Central memory CD8-positive, alpha-beta T cell (primary cell): ENCODE measurements at regions not wholly inside any gene's neighbourhood (a gene's known extent, or its start where the extent isn't known, plus 50 kb on each side); places are given as distances from the start of the nearest gene placed in this dataset.

Experiments used
- ATAC-seq: fragments of 150-1000 bp; cut with Tn5 transposase; replicated peaks from 2 replicates; pipeline ENCODE4 v1.10.0; 2022; ENCODE audit warnings: mild to moderate bottlenecking, moderate FRiP score, moderate number of reproducible peaks; ENCODE audit not compliant: poor library complexity, severe bottlenecking; ENCODE audit errors: extremely low read depth
- DNase-seq, 2 donors: peaks; one replicate each; pipeline ENCODE4 v3.0.0; 2021; ENCODE audit warnings: low spot score in 2 of 2
- H3K27ac Mint-ChIP-seq: one replicate; pipeline ENCODE4 v1.8.0; 2022; ENCODE audit warnings: low read depth, mild to moderate bottlenecking, moderate library complexity, mixed read lengths
- H3K27me3 Mint-ChIP-seq: one replicate; pipeline ENCODE4 v1.8.0; 2022; ENCODE audit warnings: mixed read lengths
- H3K36me3 Mint-ChIP-seq: one replicate; pipeline ENCODE4 v1.8.0; 2022; ENCODE audit warnings: mild to moderate bottlenecking, moderate library complexity, mixed read lengths; ENCODE audit not compliant: insufficient read depth
- H3K4me1 Mint-ChIP-seq: one replicate; pipeline ENCODE4 v1.8.0; 2022; ENCODE audit warnings: mixed read lengths
- H3K4me3 Mint-ChIP-seq: one replicate; pipeline ENCODE4 v1.8.0; 2022; ENCODE audit warnings: mild to moderate bottlenecking, moderate library complexity, mixed read lengths
- H3K9me3 Mint-ChIP-seq: one replicate; pipeline ENCODE4 v1.8.0; 2022; ENCODE audit warnings: mixed read lengths

- no peak overlapping the region for H3K4me3 Mint-ChIP-seq
- ATAC-seq (no peak), DNase-seq (no peak)
- H3K9me3 Mint-ChIP-seq, result no peaks in the 10 kb centered on the region
- H3K4me1 Mint-ChIP-seq, result no peaks in the 10 kb centered on the region
- no peak overlapping the region for H3K27ac Mint-ChIP-seq
- H3K27me3 Mint-ChIP-seq, result peaks cover 21% of the 10 kb centered on the region
- no peaks in the 10 kb centered on the region for H3K36me3 Mint-ChIP-seq
Observed at GRCh38 chr4:159451006-159451405, 348.1 kb downstream of the RAPGEF2 start.

DNA sequence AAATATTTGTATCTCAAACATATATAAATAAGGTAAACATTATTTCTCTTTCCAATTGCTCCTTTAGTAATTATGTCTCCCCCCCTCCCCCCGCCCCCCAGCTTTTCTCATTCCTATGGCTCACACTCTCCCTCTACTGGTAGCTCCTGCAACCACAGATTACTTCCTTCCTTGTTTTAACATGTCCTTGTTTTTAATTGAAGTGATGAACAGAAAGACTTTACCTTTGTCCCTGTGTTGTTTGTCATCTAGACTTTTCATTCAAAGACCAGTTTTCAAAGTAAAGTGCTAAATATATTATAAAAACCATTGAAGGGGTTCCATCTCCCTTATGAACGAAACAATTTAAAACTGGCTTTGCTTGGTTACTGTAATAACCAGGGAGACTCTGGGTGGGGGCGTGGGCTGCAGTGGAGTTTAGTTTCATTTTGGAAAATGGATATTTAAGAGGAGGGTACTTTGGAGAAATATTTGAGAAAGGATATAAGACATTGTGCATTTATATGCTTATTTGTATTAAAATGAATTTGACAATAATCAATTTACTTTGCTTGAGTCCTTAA lies 352.9 kb downstream of the RAPGEF2 start:
- no peak overlapping the region for H3K4me3 Mint-ChIP-seq
- peaks cover 11% of the 10 kb centered on the region for H3K27me3 Mint-ChIP-seq
- no peaks in the 10 kb centered on the region for H3K9me3 Mint-ChIP-seq
- ATAC-seq (no peak), DNase-seq (no peak)
- no peaks in the 10 kb centered on the region for H3K4me1 Mint-ChIP-seq
- H3K36me3 Mint-ChIP-seq, result no peaks in the 10 kb centered on the region
- H3K27ac Mint-ChIP-seq, result no peak overlapping the region

GRCh38 chr4:159460371-159460770 lies 357.5 kb downstream of the RAPGEF2 start:
- Mint-ChIP-seq H3K4me3 (no peak overlapping the region), H3K36me3 (no peaks in the 10 kb centered on the region), H3K9me3 (peaks cover 19% of the 10 kb centered on the region), H3K27ac (no peak overlapping the region), H3K4me1 (no peaks in the 10 kb centered on the region), H3K27me3 (no peaks in the 10 kb centered on the region)
- ATAC-seq, result no peak
- no peak for DNase-seq

DNA sequence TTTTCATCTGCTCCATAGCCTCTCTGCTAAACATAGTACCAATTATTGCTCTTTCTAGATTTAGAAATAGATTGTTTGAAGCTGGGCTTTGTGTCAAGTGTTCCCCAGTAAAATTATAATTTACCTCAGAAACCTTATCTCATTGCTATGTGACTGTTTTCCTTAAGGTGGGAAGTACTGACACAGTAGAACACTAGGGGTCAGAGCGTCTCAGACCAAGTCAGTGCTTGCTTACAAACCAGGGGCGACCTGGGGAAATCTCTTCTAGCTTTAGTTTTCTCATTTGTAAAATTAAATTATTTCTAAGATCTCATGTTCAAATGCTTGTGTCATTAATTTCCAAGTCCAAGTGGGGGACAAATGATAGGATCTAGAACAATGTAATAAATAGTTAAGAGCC lies 360.4 kb downstream of the RAPGEF2 start:
- peaks cover 25% of the 10 kb centered on the region for H3K9me3 Mint-ChIP-seq
- H3K4me3 Mint-ChIP-seq, result no peak overlapping the region
- no peaks in the 10 kb centered on the region for H3K36me3 Mint-ChIP-seq
- no peak for ATAC-seq
- no peaks in the 10 kb centered on the region for H3K4me1 Mint-ChIP-seq
- no peak for DNase-seq
- H3K27me3 Mint-ChIP-seq, result peaks cover 9% of the 10 kb centered on the region
- no peak overlapping the region for H3K27ac Mint-ChIP-seq

DNA sequence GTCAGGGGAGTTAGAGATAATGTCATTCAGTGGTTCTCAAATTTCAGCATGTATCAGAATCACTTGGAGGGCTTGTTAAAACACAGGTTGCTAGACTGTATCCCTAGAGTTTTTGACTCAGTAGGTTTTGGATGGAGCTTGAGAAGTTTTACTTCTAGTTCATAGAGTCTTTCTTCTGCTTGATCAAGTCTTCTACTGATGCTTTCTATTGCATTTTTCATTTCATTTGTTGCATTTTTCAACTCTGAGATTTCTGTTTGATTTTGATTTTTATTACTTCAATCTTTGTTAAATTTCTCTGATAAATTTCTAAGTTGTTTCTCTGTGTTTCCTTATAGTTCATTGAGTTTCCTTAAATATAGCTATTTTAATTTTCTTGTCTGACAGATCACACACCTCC lies 361.4 kb downstream of the RAPGEF2 start:
- DNase-seq (no peak), ATAC-seq (no peak)
- Mint-ChIP-seq H3K27me3 (peaks cover 17% of the 10 kb centered on the region), H3K9me3 (peaks cover 25% of the 10 kb centered on the region), H3K27ac (no peak overlapping the region), H3K4me1 (no peaks in the 10 kb centered on the region), H3K4me3 (no peak overlapping the region), H3K36me3 (no peaks in the 10 kb centered on the region)

DNA sequence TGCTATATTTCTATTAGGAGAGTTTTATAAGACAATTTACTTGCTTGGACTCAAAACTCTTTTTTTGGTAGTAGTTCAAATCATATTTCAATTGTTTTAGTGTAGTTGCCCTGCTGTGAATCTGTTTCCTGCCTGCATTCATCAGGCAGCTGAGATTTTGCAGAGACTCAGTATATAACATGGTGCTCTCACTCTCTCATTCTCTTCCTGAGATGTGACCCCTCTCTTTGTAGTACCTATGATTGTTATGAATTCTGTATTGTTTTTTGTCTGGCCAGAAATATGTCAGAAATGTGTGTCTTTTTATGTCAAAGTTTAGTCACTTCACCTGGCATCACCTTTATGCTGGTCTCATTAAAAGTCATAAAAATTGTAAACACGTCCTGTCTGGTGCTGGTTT lies 374.0 kb downstream of the RAPGEF2 start:
- no peak for ATAC-seq
- no peak for DNase-seq
- H3K27ac Mint-ChIP-seq, result no peak overlapping the region
- no peak overlapping the region for H3K4me3 Mint-ChIP-seq
- no peaks in the 10 kb centered on the region for H3K27me3 Mint-ChIP-seq
- H3K9me3 Mint-ChIP-seq, result no peaks in the 10 kb centered on the region
- no peaks in the 10 kb centered on the region for H3K36me3 Mint-ChIP-seq
- H3K4me1 Mint-ChIP-seq, result no peaks in the 10 kb centered on the region

DNA sequence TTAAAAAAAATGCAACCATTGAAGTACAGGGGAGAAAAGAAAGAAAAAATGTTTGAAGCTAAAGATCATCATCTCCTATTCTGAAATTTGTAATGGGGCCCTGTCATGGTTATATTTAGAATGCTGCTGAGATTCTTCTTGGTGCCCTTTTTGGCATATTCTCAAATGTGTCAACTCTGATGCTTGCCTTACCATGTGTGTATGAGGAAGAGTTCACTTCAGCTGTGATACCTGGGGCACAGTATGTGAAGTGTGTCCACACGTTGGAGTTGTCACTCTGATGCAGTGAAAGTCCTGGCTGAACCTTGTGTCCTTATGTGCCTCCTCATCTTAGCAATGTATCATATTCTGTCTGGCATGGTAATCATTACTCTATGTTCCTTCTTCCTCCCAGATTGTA lies 377.9 kb downstream of the RAPGEF2 start:
- no peak overlapping the region for H3K27ac Mint-ChIP-seq
- no peaks in the 10 kb centered on the region for H3K9me3 Mint-ChIP-seq
- H3K36me3 Mint-ChIP-seq, result no peaks in the 10 kb centered on the region
- DNase-seq (no peak), ATAC-seq (no peak)
- no peak overlapping the region for H3K4me3 Mint-ChIP-seq
- no peaks in the 10 kb centered on the region for H3K4me1 Mint-ChIP-seq
- peaks cover 13% of the 10 kb centered on the region for H3K27me3 Mint-ChIP-seq

- no peak overlapping the region for H3K4me3 Mint-ChIP-seq
- H3K27ac Mint-ChIP-seq, result no peak overlapping the region
- H3K27me3 Mint-ChIP-seq, result peaks cover 24% of the 10 kb centered on the region
- no peaks in the 10 kb centered on the region for H3K36me3 Mint-ChIP-seq
- H3K4me1 Mint-ChIP-seq, result no peaks in the 10 kb centered on the region
- H3K9me3 Mint-ChIP-seq, result no peaks in the 10 kb centered on the region
- no peak for DNase-seq
- no peak for ATAC-seq
Observed at GRCh38 chr4:159481936-159482335, 379.1 kb downstream of the RAPGEF2 start.

GRCh38 chr4:159483110-159483781 lies 380.4 kb downstream of the RAPGEF2 start:
- no peak overlapping the region for H3K27ac Mint-ChIP-seq
- H3K27me3 Mint-ChIP-seq, result peaks cover 30% of the 10 kb centered on the region
- no peaks in the 10 kb centered on the region for H3K4me1 Mint-ChIP-seq
- DNase-seq (no peak), ATAC-seq (no peak)
- no peaks in the 10 kb centered on the region for H3K36me3 Mint-ChIP-seq
- H3K4me3 Mint-ChIP-seq, result no peak overlapping the region
- no peaks in the 10 kb centered on the region for H3K9me3 Mint-ChIP-seq

GRCh38 chr4:159483782-159484741 lies 381.2 kb downstream of the RAPGEF2 start:
- DNase-seq (no peak), ATAC-seq (no peak)
- no peaks in the 10 kb centered on the region for H3K4me1 Mint-ChIP-seq
- H3K27ac Mint-ChIP-seq, result no peak overlapping the region
- H3K27me3 Mint-ChIP-seq, result peaks cover 30% of the 10 kb centered on the region
- H3K36me3 Mint-ChIP-seq, result no peaks in the 10 kb centered on the region
- no peak overlapping the region for H3K4me3 Mint-ChIP-seq
- H3K9me3 Mint-ChIP-seq, result no peaks in the 10 kb centered on the region

- Mint-ChIP-seq H3K9me3 (no peaks in the 10 kb centered on the region), H3K4me1 (no peaks in the 10 kb centered on the region), H3K4me3 (no peak overlapping the region), H3K27me3 (peaks cover 30% of the 10 kb centered on the region), H3K36me3 (no peaks in the 10 kb centered on the region), H3K27ac (no peak overlapping the region)
- DNase-seq (no peak), ATAC-seq (no peak)
Observed at GRCh38 chr4:159484864-159485263, 382.0 kb downstream of the RAPGEF2 start.

GRCh38 chr4:159487284-159487747 lies 384.4 kb downstream of the RAPGEF2 start:
- H3K36me3 Mint-ChIP-seq, result no peaks in the 10 kb centered on the region
- DNase-seq, result no peak
- peak; percentile 36 for ATAC-seq
- H3K27me3 Mint-ChIP-seq, result peaks cover 30% of the 10 kb centered on the region
- H3K4me1 Mint-ChIP-seq, result no peaks in the 10 kb centered on the region
- peaks cover 5% of the 10 kb centered on the region for H3K9me3 Mint-ChIP-seq
- H3K4me3 Mint-ChIP-seq, result no peak overlapping the region
- no peak overlapping the region for H3K27ac Mint-ChIP-seq
